ENCODE measurements at regions not wholly inside any gene's neighbourhood (a gene's known extent, or its start where the extent isn't known, plus 50 kb on each side); places are given as distances from the start of the nearest gene placed in this dataset.

GRCh38 chr11:29959488-29959887 lies 57.3 kb downstream of the KCNA4 start:
- H3K36me3 ChIP-seq: no peaks in the 10 kb centered on the region
- no peak for DNase-seq (ENCODE audit: low spot score)
- no peaks in the 10 kb centered on the region for H3K27me3 ChIP-seq
- TF ChIP-seq, protein P1, sequence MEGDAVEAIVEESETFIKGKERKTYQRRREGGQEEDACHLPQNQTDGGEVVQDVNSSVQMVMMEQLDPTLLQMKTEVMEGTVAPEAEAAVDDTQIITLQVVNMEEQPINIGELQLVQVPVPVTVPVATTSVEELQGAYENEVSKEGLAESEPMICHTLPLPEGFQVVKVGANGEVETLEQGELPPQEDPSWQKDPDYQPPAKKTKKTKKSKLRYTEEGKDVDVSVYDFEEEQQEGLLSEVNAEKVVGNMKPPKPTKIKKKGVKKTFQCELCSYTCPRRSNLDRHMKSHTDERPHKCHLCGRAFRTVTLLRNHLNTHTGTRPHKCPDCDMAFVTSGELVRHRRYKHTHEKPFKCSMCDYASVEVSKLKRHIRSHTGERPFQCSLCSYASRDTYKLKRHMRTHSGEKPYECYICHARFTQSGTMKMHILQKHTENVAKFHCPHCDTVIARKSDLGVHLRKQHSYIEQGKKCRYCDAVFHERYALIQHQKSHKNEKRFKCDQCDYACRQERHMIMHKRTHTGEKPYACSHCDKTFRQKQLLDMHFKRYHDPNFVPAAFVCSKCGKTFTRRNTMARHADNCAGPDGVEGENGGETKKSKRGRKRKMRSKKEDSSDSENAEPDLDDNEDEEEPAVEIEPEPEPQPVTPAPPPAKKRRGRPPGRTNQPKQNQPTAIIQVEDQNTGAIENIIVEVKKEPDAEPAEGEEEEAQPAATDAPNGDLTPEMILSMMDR (IDR thresholded peaks at IDR 0.05): no peak
- no peak overlapping the region for H3K4me3 ChIP-seq
- H3K27ac ChIP-seq: no peak overlapping the region
- no peaks in the 10 kb centered on the region for H3K4me1 ChIP-seq
- no peaks in the 10 kb centered on the region for H3K9me3 ChIP-seq

DNA sequence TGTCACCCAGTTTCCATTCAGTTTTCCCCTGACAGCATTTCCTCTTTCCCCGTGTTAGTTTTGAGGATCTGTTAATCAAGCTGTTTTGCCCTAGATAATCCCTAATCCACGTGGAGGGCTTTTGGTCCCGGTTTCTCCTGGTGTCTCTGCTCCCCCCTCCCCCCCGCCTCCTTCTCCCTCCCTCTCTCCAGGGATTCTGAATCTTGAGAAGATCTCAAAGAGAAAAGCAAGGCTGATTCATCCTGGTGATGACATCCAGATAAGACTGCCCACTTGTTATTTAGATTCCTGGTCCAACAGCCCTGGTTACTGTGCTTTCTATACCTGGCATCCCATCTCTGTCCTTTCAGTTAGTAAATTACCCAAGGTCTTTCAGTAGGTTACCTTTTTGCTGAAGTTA lies 59.4 kb downstream of the KCNA4 start:
- H3K4me1 ChIP-seq: no peaks in the 10 kb centered on the region
- H3K4me3 ChIP-seq: no peak overlapping the region
- DNase-seq (ENCODE audit: low spot score): no peak
- H3K27me3 ChIP-seq: no peaks in the 10 kb centered on the region
- H3K36me3 ChIP-seq: no peaks in the 10 kb centered on the region
- no peaks in the 10 kb centered on the region for H3K9me3 ChIP-seq
- no peak overlapping the region for H3K27ac ChIP-seq
- TF ChIP-seq, protein P1 (IDR thresholded peaks at IDR 0.05): no peak

GRCh38 chr11:29956076-29956556 lies 60.7 kb downstream of the KCNA4 start:
- no peaks in the 10 kb centered on the region for H3K4me1 ChIP-seq
- no peak for DNase-seq (ENCODE audit: low spot score)
- H3K36me3 ChIP-seq: no peaks in the 10 kb centered on the region
- TF ChIP-seq, protein P1 (IDR thresholded peaks at IDR 0.05): no peak
- H3K9me3 ChIP-seq: no peaks in the 10 kb centered on the region
- H3K4me3 ChIP-seq: no peak overlapping the region
- H3K27ac ChIP-seq: no peak overlapping the region
- no peaks in the 10 kb centered on the region for H3K27me3 ChIP-seq

- DNase-seq (ENCODE audit: low spot score): no peak
- Histone ChIP-seq H3K4me1 (no peaks in the 10 kb centered on the region), H3K4me3 (no peak overlapping the region), H3K27ac (no peak overlapping the region), H3K9me3 (peaks cover 0 to 9% of the 10 kb centered on the region in 2 donors), H3K27me3 (no peaks in the 10 kb centered on the region), H3K36me3 (no peaks in the 10 kb centered on the region)
- TF ChIP-seq, protein P1 (IDR thresholded peaks at IDR 0.05): no peak
Observed at GRCh38 chr11:29943347-29943746, 73.5 kb downstream of the KCNA4 start.

DNA sequence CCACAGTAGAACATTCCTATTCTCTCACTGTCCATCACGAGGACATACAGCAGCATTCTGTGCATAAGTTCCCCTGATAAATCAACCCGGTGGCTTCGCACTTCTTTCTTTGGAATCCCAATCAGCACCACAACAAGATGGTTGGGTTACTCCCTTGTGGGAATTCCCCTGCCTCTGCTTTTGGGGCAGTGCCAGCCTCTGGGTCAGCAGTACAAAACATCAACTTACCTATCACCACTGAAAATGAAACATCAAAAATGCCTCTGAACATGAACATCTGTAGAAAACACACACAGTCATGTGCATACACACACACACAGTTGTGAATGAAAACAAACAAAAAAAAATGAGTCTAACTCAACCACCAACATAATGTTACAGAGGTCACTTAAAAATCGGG lies 79.3 kb downstream of the KCNA4 start:
- TF ChIP-seq, protein P1 (IDR thresholded peaks at IDR 0.05): no peak
- H3K36me3 ChIP-seq: no peaks in the 10 kb centered on the region
- DNase-seq (ENCODE audit: low spot score): no peak
- no peaks in the 10 kb centered on the region for H3K4me1 ChIP-seq
- H3K27me3 ChIP-seq: no peaks in the 10 kb centered on the region
- H3K9me3 ChIP-seq: no peaks in the 10 kb centered on the region
- no peak overlapping the region for H3K27ac ChIP-seq
- H3K4me3 ChIP-seq: no peak overlapping the region

DNA sequence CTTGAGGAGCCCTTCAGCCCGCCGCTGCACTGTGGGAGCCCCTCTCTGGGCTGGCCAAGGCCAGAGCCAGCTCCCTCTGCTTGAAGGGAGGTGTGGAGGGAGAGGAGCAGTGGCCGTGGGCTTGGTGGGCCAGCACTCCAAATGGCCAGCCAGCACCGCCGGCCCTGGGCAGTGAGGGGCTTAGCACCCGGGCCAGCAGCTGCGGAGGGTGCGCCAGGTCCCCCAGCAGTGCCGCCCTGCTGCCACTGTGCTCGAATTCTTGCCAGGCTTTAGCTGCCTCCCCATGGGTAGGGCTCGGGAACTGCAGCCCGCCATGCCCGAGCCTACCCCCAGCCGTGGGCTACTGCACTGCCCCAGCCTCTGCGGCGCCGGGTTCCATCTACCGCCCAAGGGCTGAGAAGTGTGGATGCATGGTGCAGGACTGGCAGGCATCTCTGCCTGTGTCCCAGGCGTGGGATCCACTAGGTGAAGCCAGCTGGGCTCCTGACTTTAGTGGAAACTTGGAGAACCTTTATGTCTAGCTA lies 82.7 kb downstream of the KCNA4 start:
- no peaks in the 10 kb centered on the region for H3K9me3 ChIP-seq
- DNase-seq (ENCODE audit: low spot score): no peak
- H3K27me3 ChIP-seq: no peaks in the 10 kb centered on the region
- H3K4me3 ChIP-seq: no peak overlapping the region
- no peak overlapping the region for H3K27ac ChIP-seq
- TF ChIP-seq, protein P1 (IDR thresholded peaks at IDR 0.05): no peak
- H3K36me3 ChIP-seq: no peaks in the 10 kb centered on the region
- H3K4me1 ChIP-seq: no peaks in the 10 kb centered on the region

Measured in right atrium auricular region (tissue), 2 donors.